Breast epithelium (tissue), 3 donors: ENCODE measurements at regions not wholly inside any gene's neighbourhood (a gene's known extent, or its start where the extent isn't known, plus 50 kb on each side); places are given as distances from the start of the nearest gene placed in this dataset.

ENCODE experiments used
- POLR2A ChIP-seq: fragments of 450-650 bp; IDR thresholded peaks from one replicate; pipeline ENCODE4 v1.6.1; 2016; ENCODE audit warnings: antibody characterized with exemption, mild to moderate bottlenecking, moderate library complexity
- TF ChIP-seq, protein P1 (sequence below), 3 donors: fragments of 450-650 bp; IDR thresholded peaks; one replicate each; pipeline ENCODE4 v1.5.1; 2016 to 2017; ENCODE audit warnings: antibody characterized with exemption in 3 of 3, mild to moderate bottlenecking in 3 of 3, moderate library complexity in 3 of 3

DNA sequence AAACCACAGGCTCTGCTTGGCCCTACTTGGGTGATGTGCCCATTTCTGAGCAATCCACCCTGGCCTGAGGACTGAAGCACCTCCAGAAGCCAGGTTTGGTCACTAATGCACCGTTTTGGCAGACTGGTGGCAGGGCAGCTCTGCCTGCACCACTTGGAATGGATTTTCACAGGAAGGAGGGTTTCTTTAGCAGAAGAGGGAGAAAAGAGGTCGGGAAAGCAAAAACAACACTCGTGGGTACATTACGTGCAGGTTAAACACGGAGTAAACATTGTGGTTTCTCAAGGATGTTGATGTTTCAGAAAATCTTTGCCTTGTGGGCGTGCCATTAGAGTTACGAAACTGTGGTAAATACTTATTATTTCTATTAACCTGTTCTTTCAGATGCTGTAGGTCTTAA is 70.8 kb downstream of the KCNA5 start:
- TF ChIP-seq, protein P1, sequence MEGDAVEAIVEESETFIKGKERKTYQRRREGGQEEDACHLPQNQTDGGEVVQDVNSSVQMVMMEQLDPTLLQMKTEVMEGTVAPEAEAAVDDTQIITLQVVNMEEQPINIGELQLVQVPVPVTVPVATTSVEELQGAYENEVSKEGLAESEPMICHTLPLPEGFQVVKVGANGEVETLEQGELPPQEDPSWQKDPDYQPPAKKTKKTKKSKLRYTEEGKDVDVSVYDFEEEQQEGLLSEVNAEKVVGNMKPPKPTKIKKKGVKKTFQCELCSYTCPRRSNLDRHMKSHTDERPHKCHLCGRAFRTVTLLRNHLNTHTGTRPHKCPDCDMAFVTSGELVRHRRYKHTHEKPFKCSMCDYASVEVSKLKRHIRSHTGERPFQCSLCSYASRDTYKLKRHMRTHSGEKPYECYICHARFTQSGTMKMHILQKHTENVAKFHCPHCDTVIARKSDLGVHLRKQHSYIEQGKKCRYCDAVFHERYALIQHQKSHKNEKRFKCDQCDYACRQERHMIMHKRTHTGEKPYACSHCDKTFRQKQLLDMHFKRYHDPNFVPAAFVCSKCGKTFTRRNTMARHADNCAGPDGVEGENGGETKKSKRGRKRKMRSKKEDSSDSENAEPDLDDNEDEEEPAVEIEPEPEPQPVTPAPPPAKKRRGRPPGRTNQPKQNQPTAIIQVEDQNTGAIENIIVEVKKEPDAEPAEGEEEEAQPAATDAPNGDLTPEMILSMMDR (IDR thresholded peaks at IDR 0.05) = no peak
- TF ChIP-seq POLR2A = no peak
